ENCODE measurements at regions not wholly inside any gene's neighbourhood (a gene's known extent, or its start where the extent isn't known, plus 50 kb on each side); places are given as distances from the start of the nearest gene placed in this dataset.
A peak's percentile ranks its signal among the peaks of the same experiment; 100 is the strongest.

- Mint-ChIP-seq H3K4me3 (no peak overlapping the region), H3K9me3 (peaks cover 13% of the 10 kb centered on the region), H3K27ac (no peak overlapping the region), H3K4me1 (peaks cover 3% of the 10 kb centered on the region; the same call in 1 of the 2 replicates), H3K36me3 (no peaks in the 10 kb centered on the region; the same call in 1 of the 2 replicates), H3K27me3 (ENCODE audit: low read depth) (no peaks in the 10 kb centered on the region)
- no peak for DNase-seq (ENCODE audit: low spot score)
- POLR2A ChIA-PET: no interaction called here
- no peak for TF ChIP-seq ZBTB21 (CRISPR knock-in tag; IDR thresholded peaks at IDR 0.05; ENCODE audit: borderline replicate concordance)
- CTCF ChIA-PET: no interaction called here
- no peak for ATAC-seq
Measured at GRCh38 chrX:84611843-84612636, 109.8 kb upstream of the HDX start.

- Mint-ChIP-seq H3K4me1 (no peaks in the 10 kb centered on the region), H3K27me3 (ENCODE audit: low read depth) (no peaks in the 10 kb centered on the region), H3K9me3 (peaks cover 4% of the 10 kb centered on the region; the same call in 1 of the 2 replicates), H3K4me3 (no peak overlapping the region), H3K27ac (no peak overlapping the region), H3K36me3 (no peaks in the 10 kb centered on the region)
- ChIA-PET CTCF (no interaction called here), POLR2A (no interaction called here)
- TF ChIP-seq CBFB (CRISPR knock-in tag; IDR thresholded peaks at IDR 0.05; ENCODE audit: low read depth): no peak
- TF ChIP-seq ZNF512 (CRISPR knock-in tag; IDR thresholded peaks at IDR 0.05; ENCODE audit: borderline replicate concordance): no peak
- no peak for TF ChIP-seq ZNF263 (CRISPR knock-in tag; IDR thresholded peaks at IDR 0.05; ENCODE audit: low read depth)
- TF ChIP-seq MLX (CRISPR knock-in tag; IDR thresholded peaks at IDR 0.05): no peak
- no peak for TF ChIP-seq ESRRA (CRISPR knock-in tag; IDR thresholded peaks at IDR 0.05; ENCODE audit: borderline replicate concordance)
- peak; percentile 41; the same call in 1 of the 2 replicates for ATAC-seq
- DNase-seq (ENCODE audit: low spot score): no peak
Measured at GRCh38 chrX:84634201-84634782, 132.0 kb upstream of the HDX start.

- DNase-seq (ENCODE audit: low spot score) (no peak), ATAC-seq (no peak)
- ChIA-PET CTCF (no interaction called here), POLR2A (no interaction called here)
- no peak overlapping the region for H3K4me3 Mint-ChIP-seq
- no peaks in the 10 kb centered on the region for H3K36me3 Mint-ChIP-seq
- no peak for TF ChIP-seq ZNF281 (CRISPR knock-in tag; IDR thresholded peaks at IDR 0.05)
- TF ChIP-seq ZNF219 (CRISPR knock-in tag; IDR thresholded peaks at IDR 0.05; ENCODE audit: borderline replicate concordance): no peak
- no peak for TF ChIP-seq NR2C2 (CRISPR knock-in tag; IDR thresholded peaks at IDR 0.05)
- H3K27ac Mint-ChIP-seq: no peak overlapping the region; the same call in 1 of the 2 replicates
- H3K27me3 Mint-ChIP-seq (ENCODE audit: low read depth): no peaks in the 10 kb centered on the region
- no peaks in the 10 kb centered on the region for H3K9me3 Mint-ChIP-seq
- H3K4me1 Mint-ChIP-seq: no peaks in the 10 kb centered on the region
Measured at GRCh38 chrX:84666086-84666485, 163.8 kb upstream of the HDX start.

- no peak for TF ChIP-seq ERG (CRISPR knock-in tag; IDR thresholded peaks at IDR 0.05)
- no peak for TF ChIP-seq ZSCAN18 (CRISPR knock-in tag; IDR thresholded peaks at IDR 0.05)
- Mint-ChIP-seq H3K27me3 (ENCODE audit: low read depth) (no peaks in the 10 kb centered on the region), H3K4me1 (peaks cover 9% of the 10 kb centered on the region), H3K9me3 (no peaks in the 10 kb centered on the region), H3K27ac (no peak overlapping the region), H3K36me3 (no peaks in the 10 kb centered on the region), H3K4me3 (no peak overlapping the region)
- no peak for ATAC-seq
- POLR2A ChIA-PET: no interaction called here
- DNase-seq (ENCODE audit: low spot score): no peak
- CTCF ChIA-PET: no interaction called here
Measured at GRCh38 chrX:84690228-84690627, 188.0 kb upstream of the HDX start.
